ENCODE measurements at regions not wholly inside any gene's neighbourhood (a gene's known extent, or its start where the extent isn't known, plus 50 kb on each side); places are given as distances from the start of the nearest gene placed in this dataset.

- Histone ChIP-seq H3K4me3 (ENCODE audit: insufficient read depth, low read depth, low read length, poor library complexity, severe bottlenecking) (no peak overlapping the region), H3K27me3 (replicated peaks; ENCODE audit: control insufficient read depth, insufficient read depth, low read length, poor library complexity, severe bottlenecking) (no peaks in the 10 kb centered on the region), H3K27ac (ENCODE audit: insufficient read depth, low read length, poor library complexity, severe bottlenecking) (no peak overlapping the region), H3K4me1 (ENCODE audit: control insufficient read depth, insufficient read depth, low read length, poor library complexity, severe bottlenecking) (no peaks in the 10 kb centered on the region), H3K9me3 (ENCODE audit: control insufficient read depth, low read length) (no peaks in the 10 kb centered on the region), H3K36me3 (ENCODE audit: control insufficient read depth, insufficient read depth, low read length) (no peaks in the 10 kb centered on the region)
- no peak for DNase-seq
Observed at GRCh38 chr10:21202776-21203462, 305.8 kb upstream of the NEBL start.

- Histone ChIP-seq H3K4me3 (ENCODE audit: insufficient read depth, low read depth, low read length, poor library complexity, severe bottlenecking) (no peak overlapping the region), H3K36me3 (ENCODE audit: control insufficient read depth, insufficient read depth, low read length) (no peaks in the 10 kb centered on the region), H3K9me3 (ENCODE audit: control insufficient read depth, low read length) (no peaks in the 10 kb centered on the region), H3K4me1 (ENCODE audit: control insufficient read depth, insufficient read depth, low read length, poor library complexity, severe bottlenecking) (no peaks in the 10 kb centered on the region), H3K27me3 (replicated peaks; ENCODE audit: control insufficient read depth, insufficient read depth, low read length, poor library complexity, severe bottlenecking) (no peaks in the 10 kb centered on the region), H3K27ac (ENCODE audit: insufficient read depth, low read length, poor library complexity, severe bottlenecking) (no peak overlapping the region)
- no peak for DNase-seq
Observed at GRCh38 chr10:21199501-21199900, 302.4 kb upstream of the NEBL start.

DNA sequence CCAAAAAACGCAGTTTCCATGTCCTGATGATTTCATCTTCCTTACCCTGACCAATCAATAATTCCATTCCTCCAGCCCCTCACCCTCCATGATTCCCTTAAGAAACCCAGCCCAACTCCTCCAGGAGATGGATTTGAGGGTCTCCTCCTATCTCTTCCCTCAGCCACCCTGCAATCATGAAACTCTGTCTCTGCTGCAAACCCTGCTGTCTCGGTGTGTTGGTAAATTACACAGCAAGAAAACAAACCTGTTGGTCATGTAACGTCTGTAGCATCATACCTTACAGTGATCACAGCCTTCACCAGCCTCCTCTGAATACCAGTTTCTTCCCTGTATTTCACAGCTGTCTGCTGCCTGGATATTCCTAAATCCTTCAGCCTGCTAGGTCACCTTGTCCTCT lies 300.7 kb upstream of the NEBL start:
- Histone ChIP-seq H3K27me3 (replicated peaks; ENCODE audit: control insufficient read depth, insufficient read depth, low read length, poor library complexity, severe bottlenecking) (no peaks in the 10 kb centered on the region), H3K27ac (ENCODE audit: insufficient read depth, low read length, poor library complexity, severe bottlenecking) (no peak overlapping the region), H3K36me3 (ENCODE audit: control insufficient read depth, insufficient read depth, low read length) (no peaks in the 10 kb centered on the region), H3K4me3 (ENCODE audit: insufficient read depth, low read depth, low read length, poor library complexity, severe bottlenecking) (no peak overlapping the region), H3K9me3 (ENCODE audit: control insufficient read depth, low read length) (no peaks in the 10 kb centered on the region), H3K4me1 (ENCODE audit: control insufficient read depth, insufficient read depth, low read length, poor library complexity, severe bottlenecking) (no peaks in the 10 kb centered on the region)
- no peak for DNase-seq

DNA sequence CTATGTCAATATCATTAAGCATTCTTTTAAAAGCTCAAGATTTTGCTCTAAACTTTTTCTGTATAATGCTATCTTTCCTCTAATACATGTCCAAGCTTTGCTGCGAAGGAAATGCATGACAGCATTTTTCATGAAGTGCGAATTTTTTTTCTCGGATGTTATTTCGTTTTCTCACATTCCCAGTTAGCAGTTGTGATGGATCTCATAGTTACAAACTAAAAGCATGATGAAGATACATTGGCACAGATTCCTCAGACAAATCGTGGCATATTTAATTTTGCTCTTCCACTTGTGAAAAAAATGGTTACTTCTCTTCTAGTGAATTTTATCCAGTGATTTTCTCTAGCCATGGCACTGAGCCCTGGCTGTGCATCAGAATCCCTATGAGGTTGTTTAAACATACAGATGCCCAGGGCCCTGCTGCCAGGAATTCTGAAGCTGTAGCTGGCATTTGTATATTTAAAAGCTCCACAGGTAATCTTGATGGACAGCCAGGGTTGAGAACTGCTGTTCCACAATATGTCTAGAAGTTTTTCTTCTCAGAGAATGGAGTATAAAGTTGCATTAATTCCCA lies 299.8 kb upstream of the NEBL start:
- H3K9me3 ChIP-seq (ENCODE audit: control insufficient read depth, low read length) = no peaks in the 10 kb centered on the region
- no peaks in the 10 kb centered on the region for H3K27me3 ChIP-seq (replicated peaks; ENCODE audit: control insufficient read depth, insufficient read depth, low read length, poor library complexity, severe bottlenecking)
- no peak overlapping the region for H3K4me3 ChIP-seq (ENCODE audit: insufficient read depth, low read depth, low read length, poor library complexity, severe bottlenecking)
- DNase-seq = no peak
- H3K36me3 ChIP-seq (ENCODE audit: control insufficient read depth, insufficient read depth, low read length) = no peaks in the 10 kb centered on the region
- H3K27ac ChIP-seq (ENCODE audit: insufficient read depth, low read length, poor library complexity, severe bottlenecking) = no peak overlapping the region
- H3K4me1 ChIP-seq (ENCODE audit: control insufficient read depth, insufficient read depth, low read length, poor library complexity, severe bottlenecking) = no peaks in the 10 kb centered on the region

- Histone ChIP-seq H3K9me3 (ENCODE audit: control insufficient read depth, low read length) (no peaks in the 10 kb centered on the region), H3K27me3 (replicated peaks; ENCODE audit: control insufficient read depth, insufficient read depth, low read length, poor library complexity, severe bottlenecking) (no peaks in the 10 kb centered on the region), H3K4me3 (ENCODE audit: insufficient read depth, low read depth, low read length, poor library complexity, severe bottlenecking) (no peak overlapping the region), H3K4me1 (ENCODE audit: control insufficient read depth, insufficient read depth, low read length, poor library complexity, severe bottlenecking) (no peaks in the 10 kb centered on the region), H3K36me3 (ENCODE audit: control insufficient read depth, insufficient read depth, low read length) (no peaks in the 10 kb centered on the region), H3K27ac (ENCODE audit: insufficient read depth, low read length, poor library complexity, severe bottlenecking) (no peak overlapping the region)
- DNase-seq = no peak
Observed at GRCh38 chr10:21195252-21195651, 298.1 kb upstream of the NEBL start.

DNA sequence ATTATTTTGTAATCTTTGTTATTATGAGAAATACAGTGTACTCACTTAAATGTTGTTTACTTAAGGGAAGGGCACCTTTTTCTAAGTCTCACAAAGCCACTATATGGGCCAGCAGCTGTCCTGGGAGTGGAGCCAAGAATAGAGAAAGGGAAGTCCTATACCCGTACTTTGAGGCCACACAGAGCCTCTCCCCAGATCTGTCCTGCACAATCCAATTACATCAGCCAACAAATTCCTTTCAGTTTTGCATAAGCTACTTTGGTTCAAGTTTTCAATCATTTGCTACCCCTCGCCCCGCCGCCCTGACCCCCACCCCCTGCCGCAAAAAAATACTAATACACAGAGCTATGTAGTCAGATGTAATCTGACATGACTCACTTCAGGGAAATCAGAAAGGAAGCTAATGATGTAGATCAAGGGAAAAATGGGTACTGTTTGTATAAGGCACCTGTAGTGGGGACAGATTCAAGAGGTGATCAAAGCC lies 297.4 kb upstream of the NEBL start:
- DNase-seq = no peak
- H3K27ac ChIP-seq (ENCODE audit: insufficient read depth, low read length, poor library complexity, severe bottlenecking) = no peak overlapping the region
- no peaks in the 10 kb centered on the region for H3K27me3 ChIP-seq (replicated peaks; ENCODE audit: control insufficient read depth, insufficient read depth, low read length, poor library complexity, severe bottlenecking)
- no peaks in the 10 kb centered on the region for H3K4me1 ChIP-seq (ENCODE audit: control insufficient read depth, insufficient read depth, low read length, poor library complexity, severe bottlenecking)
- H3K9me3 ChIP-seq (ENCODE audit: control insufficient read depth, low read length) = no peaks in the 10 kb centered on the region
- H3K4me3 ChIP-seq (ENCODE audit: insufficient read depth, low read depth, low read length, poor library complexity, severe bottlenecking) = no peak overlapping the region
- H3K36me3 ChIP-seq (ENCODE audit: control insufficient read depth, insufficient read depth, low read length) = no peaks in the 10 kb centered on the region

GRCh38 chr10:21193196-21193595 lies 296.1 kb upstream of the NEBL start:
- DNase-seq = no peak
- Histone ChIP-seq H3K4me1 (ENCODE audit: control insufficient read depth, insufficient read depth, low read length, poor library complexity, severe bottlenecking) (no peaks in the 10 kb centered on the region), H3K4me3 (ENCODE audit: insufficient read depth, low read depth, low read length, poor library complexity, severe bottlenecking) (no peak overlapping the region), H3K27ac (ENCODE audit: insufficient read depth, low read length, poor library complexity, severe bottlenecking) (no peak overlapping the region), H3K36me3 (ENCODE audit: control insufficient read depth, insufficient read depth, low read length) (no peaks in the 10 kb centered on the region), H3K27me3 (replicated peaks; ENCODE audit: control insufficient read depth, insufficient read depth, low read length, poor library complexity, severe bottlenecking) (no peaks in the 10 kb centered on the region), H3K9me3 (ENCODE audit: control insufficient read depth, low read length) (no peaks in the 10 kb centered on the region)

- no peaks in the 10 kb centered on the region for H3K27me3 ChIP-seq (replicated peaks; ENCODE audit: control insufficient read depth, insufficient read depth, low read length, poor library complexity, severe bottlenecking)
- no peak overlapping the region for H3K27ac ChIP-seq (ENCODE audit: insufficient read depth, low read length, poor library complexity, severe bottlenecking)
- no peaks in the 10 kb centered on the region for H3K4me1 ChIP-seq (ENCODE audit: control insufficient read depth, insufficient read depth, low read length, poor library complexity, severe bottlenecking)
- H3K4me3 ChIP-seq (ENCODE audit: insufficient read depth, low read depth, low read length, poor library complexity, severe bottlenecking) = no peak overlapping the region
- no peaks in the 10 kb centered on the region for H3K36me3 ChIP-seq (ENCODE audit: control insufficient read depth, insufficient read depth, low read length)
- no peaks in the 10 kb centered on the region for H3K9me3 ChIP-seq (ENCODE audit: control insufficient read depth, low read length)
- DNase-seq = no peak
Observed at GRCh38 chr10:21191512-21191911, 294.4 kb upstream of the NEBL start.

GRCh38 chr10:21184984-21185383 lies 287.9 kb upstream of the NEBL start:
- Histone ChIP-seq H3K27me3 (replicated peaks; ENCODE audit: control insufficient read depth, insufficient read depth, low read length, poor library complexity, severe bottlenecking) (no peaks in the 10 kb centered on the region), H3K27ac (ENCODE audit: insufficient read depth, low read length, poor library complexity, severe bottlenecking) (no peak overlapping the region), H3K9me3 (ENCODE audit: control insufficient read depth, low read length) (no peaks in the 10 kb centered on the region), H3K4me3 (ENCODE audit: insufficient read depth, low read depth, low read length, poor library complexity, severe bottlenecking) (no peak overlapping the region), H3K36me3 (ENCODE audit: control insufficient read depth, insufficient read depth, low read length) (no peaks in the 10 kb centered on the region), H3K4me1 (ENCODE audit: control insufficient read depth, insufficient read depth, low read length, poor library complexity, severe bottlenecking) (no peaks in the 10 kb centered on the region)
- DNase-seq = no peak

GRCh38 chr10:21184216-21184615 lies 287.1 kb upstream of the NEBL start:
- DNase-seq = no peak
- no peaks in the 10 kb centered on the region for H3K27me3 ChIP-seq (replicated peaks; ENCODE audit: control insufficient read depth, insufficient read depth, low read length, poor library complexity, severe bottlenecking)
- H3K4me3 ChIP-seq (ENCODE audit: insufficient read depth, low read depth, low read length, poor library complexity, severe bottlenecking) = no peak overlapping the region
- no peaks in the 10 kb centered on the region for H3K4me1 ChIP-seq (ENCODE audit: control insufficient read depth, insufficient read depth, low read length, poor library complexity, severe bottlenecking)
- H3K36me3 ChIP-seq (ENCODE audit: control insufficient read depth, insufficient read depth, low read length) = no peaks in the 10 kb centered on the region
- H3K9me3 ChIP-seq (ENCODE audit: control insufficient read depth, low read length) = no peaks in the 10 kb centered on the region
- no peak overlapping the region for H3K27ac ChIP-seq (ENCODE audit: insufficient read depth, low read length, poor library complexity, severe bottlenecking)
